ENCODE measurements at regions not wholly inside any gene's neighbourhood (a gene's known extent, or its start where the extent isn't known, plus 50 kb on each side); places are given as distances from the start of the nearest gene placed in this dataset.

DNA sequence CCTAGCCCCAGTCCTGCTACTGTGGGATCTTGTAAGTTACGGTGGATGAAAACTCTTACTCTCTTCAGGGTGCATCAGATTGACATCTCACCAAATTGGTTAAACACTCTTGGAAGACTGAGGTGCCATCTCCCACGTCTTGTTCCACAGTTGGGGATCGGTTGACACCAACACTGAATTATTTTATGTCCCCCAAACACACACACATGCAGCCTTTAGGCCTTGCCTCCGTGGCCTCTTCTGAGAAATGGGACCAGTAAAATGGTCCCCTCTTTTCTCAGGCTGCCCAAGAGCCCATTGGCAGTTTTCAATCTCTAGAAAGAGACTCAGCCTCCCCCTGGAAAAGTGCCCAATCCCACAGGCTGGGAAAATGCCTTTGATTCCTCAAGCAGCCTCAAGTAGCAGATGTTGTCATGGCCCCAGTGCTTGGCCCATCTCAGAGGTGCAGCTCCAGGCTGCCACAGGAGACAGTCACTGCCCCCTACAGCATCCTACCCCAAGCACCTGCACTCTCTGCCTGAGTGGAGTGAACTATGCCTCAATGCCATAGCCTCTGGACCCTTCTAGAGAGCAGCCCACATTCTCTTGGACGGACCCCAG lies 163.9 kb downstream of the ANKRD60 start:
- TF ChIP-seq, protein P1, sequence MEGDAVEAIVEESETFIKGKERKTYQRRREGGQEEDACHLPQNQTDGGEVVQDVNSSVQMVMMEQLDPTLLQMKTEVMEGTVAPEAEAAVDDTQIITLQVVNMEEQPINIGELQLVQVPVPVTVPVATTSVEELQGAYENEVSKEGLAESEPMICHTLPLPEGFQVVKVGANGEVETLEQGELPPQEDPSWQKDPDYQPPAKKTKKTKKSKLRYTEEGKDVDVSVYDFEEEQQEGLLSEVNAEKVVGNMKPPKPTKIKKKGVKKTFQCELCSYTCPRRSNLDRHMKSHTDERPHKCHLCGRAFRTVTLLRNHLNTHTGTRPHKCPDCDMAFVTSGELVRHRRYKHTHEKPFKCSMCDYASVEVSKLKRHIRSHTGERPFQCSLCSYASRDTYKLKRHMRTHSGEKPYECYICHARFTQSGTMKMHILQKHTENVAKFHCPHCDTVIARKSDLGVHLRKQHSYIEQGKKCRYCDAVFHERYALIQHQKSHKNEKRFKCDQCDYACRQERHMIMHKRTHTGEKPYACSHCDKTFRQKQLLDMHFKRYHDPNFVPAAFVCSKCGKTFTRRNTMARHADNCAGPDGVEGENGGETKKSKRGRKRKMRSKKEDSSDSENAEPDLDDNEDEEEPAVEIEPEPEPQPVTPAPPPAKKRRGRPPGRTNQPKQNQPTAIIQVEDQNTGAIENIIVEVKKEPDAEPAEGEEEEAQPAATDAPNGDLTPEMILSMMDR (IDR thresholded peaks at IDR 0.05 in 8 of 11, conservative IDR thresholded peaks at IDR 0.05 in 3 of 11) = no peak
- TF ChIP-seq POLR2A (IDR thresholded peaks at IDR 0.05) = no peak
